BE2C (cell line): ENCODE measurements at regions not wholly inside any gene's neighbourhood (a gene's known extent, or its start where the extent isn't known, plus 50 kb on each side); places are given as distances from the start of the nearest gene placed in this dataset.

Source experiments
- DNase-seq: peaks from one replicate; pipeline ENCODE4 v3.0.0-alpha.2; 2020
- H3K27me3 ChIP-seq: fragments of 250-450 bp; sonication (Bioruptor Pico); 2 replicates; pipeline ENCODE4 v1.5.1; 2020; ENCODE audit warnings: mild to moderate bottlenecking
- H3K36me3 ChIP-seq: fragments of 250-450 bp; sonication (Bioruptor Pico); 2 replicates; pipeline ENCODE4 v1.5.1; 2020; ENCODE audit warnings: mild to moderate bottlenecking
- H3K4me1 ChIP-seq: fragments of 250-450 bp; sonication (Bioruptor Pico); 2 replicates; pipeline ENCODE4 v1.5.1; 2020
- H3K4me3 ChIP-seq: 2 replicates; pipeline ENCODE4 v1.5.1; 2011; ENCODE audit warnings: low read depth, low read length
- H3K9me3 ChIP-seq: fragments of 250-450 bp; sonication (Bioruptor Pico); 2 replicates; pipeline ENCODE4 v1.5.1; 2020
- TF ChIP-seq, protein P1 (sequence below): IDR thresholded peaks from 2 replicates; pipeline ENCODE4 v1.5.1; 2012; ENCODE audit warnings: mild to moderate bottlenecking, low read depth, low read length

DNA sequence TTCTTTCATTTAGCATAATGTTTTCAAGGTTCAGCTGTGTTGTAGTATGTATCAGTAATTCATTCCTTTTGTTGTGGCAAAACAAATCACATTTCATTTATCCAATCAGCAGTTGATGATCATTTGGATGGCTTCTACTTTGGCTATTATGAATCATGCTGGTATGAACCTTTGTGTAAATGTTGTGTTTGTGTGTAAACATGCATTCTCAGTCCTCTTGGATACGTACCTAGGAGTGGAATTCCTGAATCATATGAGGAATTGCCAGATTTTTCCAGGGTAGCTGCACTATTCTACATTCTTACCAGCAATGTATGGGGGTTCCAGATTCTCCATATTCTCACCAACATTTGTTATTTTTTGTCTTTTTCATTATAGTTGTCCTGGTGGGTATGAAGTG is 578.5 kb upstream of the MKI67 start:
- DNase-seq: no peak
- Histone ChIP-seq H3K9me3 (no peaks in the 10 kb centered on the region), H3K27me3 (no peaks in the 10 kb centered on the region), H3K4me1 (no peaks in the 10 kb centered on the region), H3K36me3 (no peaks in the 10 kb centered on the region), H3K4me3 (no peak overlapping the region)
- TF ChIP-seq, protein P1, sequence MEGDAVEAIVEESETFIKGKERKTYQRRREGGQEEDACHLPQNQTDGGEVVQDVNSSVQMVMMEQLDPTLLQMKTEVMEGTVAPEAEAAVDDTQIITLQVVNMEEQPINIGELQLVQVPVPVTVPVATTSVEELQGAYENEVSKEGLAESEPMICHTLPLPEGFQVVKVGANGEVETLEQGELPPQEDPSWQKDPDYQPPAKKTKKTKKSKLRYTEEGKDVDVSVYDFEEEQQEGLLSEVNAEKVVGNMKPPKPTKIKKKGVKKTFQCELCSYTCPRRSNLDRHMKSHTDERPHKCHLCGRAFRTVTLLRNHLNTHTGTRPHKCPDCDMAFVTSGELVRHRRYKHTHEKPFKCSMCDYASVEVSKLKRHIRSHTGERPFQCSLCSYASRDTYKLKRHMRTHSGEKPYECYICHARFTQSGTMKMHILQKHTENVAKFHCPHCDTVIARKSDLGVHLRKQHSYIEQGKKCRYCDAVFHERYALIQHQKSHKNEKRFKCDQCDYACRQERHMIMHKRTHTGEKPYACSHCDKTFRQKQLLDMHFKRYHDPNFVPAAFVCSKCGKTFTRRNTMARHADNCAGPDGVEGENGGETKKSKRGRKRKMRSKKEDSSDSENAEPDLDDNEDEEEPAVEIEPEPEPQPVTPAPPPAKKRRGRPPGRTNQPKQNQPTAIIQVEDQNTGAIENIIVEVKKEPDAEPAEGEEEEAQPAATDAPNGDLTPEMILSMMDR: no peak

DNA sequence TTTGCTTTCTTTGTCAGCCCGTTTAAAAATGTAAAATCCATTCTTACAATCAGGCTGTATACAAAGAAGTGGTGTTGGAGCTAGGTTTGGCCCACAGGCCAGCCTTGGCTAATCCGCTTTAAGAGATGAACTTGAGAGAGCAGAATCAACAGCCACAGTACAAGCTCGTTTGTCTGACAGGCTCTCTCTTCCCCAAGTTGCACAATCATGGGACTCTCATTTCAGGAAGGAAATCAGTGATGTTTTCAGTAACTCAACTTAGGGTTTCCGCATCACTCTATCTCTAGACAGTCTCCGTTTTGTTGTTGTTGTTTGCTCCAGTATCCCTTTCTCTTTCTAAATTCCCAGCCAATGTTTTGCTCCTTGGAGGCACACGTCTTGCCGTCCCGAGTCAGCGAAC is 582.0 kb upstream of the MKI67 start:
- TF ChIP-seq, protein P1: no peak
- Histone ChIP-seq H3K27me3 (no peaks in the 10 kb centered on the region), H3K36me3 (no peaks in the 10 kb centered on the region), H3K9me3 (no peaks in the 10 kb centered on the region), H3K4me3 (no peak overlapping the region), H3K4me1 (no peaks in the 10 kb centered on the region)
- no peak for DNase-seq

DNA sequence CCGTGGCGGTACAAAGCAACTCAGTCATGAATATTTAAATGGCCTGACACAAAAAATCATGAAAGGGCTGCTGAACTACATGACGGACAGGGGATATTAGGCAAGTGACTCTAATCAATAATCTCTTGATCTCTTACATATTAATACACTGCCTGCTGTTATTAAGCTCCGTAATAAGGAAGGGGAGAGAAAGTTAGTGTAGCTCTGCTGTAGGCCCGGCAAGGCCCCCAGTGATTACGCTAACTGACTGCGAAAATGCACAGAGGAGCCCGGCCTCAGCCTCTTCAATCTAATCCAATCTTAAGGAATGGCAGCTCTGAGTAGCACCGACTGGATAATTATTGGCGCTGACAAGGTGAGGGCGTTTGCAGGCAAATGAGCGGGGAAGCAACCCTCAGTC is 583.5 kb upstream of the MKI67 start:
- DNase-seq: no peak
- H3K36me3 ChIP-seq: no peaks in the 10 kb centered on the region
- no peaks in the 10 kb centered on the region for H3K4me1 ChIP-seq
- H3K27me3 ChIP-seq: no peaks in the 10 kb centered on the region
- H3K9me3 ChIP-seq: no peaks in the 10 kb centered on the region
- TF ChIP-seq, protein P1: no peak
- H3K4me3 ChIP-seq: no peak overlapping the region

DNA sequence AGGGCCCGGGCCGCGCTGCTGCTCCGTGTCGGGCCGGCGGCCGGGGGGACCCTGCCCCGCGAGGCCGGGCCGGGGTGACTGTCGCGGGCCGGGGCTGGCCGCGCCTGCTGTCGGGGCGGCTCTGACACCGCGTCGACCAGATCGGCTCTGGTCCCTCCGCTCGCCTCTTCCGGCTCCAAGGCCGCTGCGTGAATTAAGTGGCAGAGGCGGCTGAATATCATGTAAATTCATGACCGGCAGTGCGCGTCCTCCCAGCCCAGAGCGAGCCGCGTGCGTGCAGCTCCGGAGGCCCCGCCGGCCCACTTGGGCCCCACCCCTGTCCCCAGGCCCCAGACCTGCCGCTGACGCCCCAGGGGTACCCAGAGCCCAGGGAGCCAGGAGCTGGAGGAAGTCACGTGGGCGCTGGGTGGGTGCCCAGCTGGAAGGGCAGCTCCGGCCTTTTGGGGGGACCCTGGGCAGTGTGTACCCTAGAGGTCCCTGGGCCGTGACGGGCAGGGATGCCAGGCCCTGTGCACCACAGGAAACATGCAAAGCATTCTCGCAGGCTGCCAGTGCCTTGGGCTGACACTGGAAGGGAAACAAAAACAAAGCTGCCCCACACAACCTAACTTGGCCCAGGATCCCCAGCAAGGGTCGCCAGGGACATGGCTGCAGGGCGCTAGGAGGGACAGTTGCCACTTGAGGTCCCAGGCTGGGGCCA is 584.0 kb upstream of the MKI67 start:
- no peak for DNase-seq
- no peaks in the 10 kb centered on the region for H3K4me1 ChIP-seq
- no peaks in the 10 kb centered on the region for H3K27me3 ChIP-seq
- H3K4me3 ChIP-seq: no peak overlapping the region
- H3K9me3 ChIP-seq: no peaks in the 10 kb centered on the region
- no peaks in the 10 kb centered on the region for H3K36me3 ChIP-seq
- TF ChIP-seq, protein P1: no peak

DNA sequence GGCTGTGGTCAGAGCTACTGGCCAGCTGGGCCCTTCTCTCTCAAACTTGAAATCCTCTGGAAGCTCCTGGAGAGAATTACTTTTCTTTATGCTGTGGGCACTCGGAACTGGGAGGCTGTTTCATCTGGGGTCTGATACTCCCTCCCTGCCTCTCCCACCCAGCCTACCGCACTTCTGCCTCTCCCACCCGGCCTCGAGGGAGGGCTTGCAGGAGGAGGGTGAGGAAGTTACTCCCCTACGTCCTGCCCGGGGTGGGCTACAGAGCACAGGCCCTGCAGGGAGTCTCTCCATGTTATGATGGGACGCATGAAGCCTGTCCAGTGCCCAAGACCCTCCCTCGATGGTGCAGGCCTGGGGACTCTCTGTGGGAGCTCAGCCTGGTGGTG is 584.6 kb upstream of the MKI67 start:
- Histone ChIP-seq H3K36me3 (no peaks in the 10 kb centered on the region), H3K9me3 (no peaks in the 10 kb centered on the region), H3K4me1 (no peaks in the 10 kb centered on the region), H3K4me3 (no peak overlapping the region), H3K27me3 (no peaks in the 10 kb centered on the region)
- TF ChIP-seq, protein P1: no peak
- DNase-seq: no peak

DNA sequence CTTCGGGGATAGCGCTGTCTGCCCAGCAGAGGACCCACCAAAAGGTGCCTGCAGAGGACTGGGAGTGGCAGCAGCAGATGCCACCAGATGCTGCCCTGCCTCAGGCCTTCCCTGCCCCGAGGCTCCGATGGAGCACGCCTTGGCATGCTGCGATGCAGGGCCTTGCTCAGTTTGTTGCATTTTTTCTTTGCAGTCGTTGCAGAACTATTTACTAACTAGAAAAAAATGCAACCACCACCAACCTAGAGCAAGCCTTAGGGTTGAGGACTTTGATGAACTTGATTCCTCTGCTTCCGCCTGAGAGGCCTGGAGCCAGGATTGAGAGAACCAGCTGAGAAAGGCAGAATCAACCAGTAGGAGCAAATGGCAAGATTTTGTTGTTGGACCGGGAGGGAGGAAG is 585.6 kb upstream of the MKI67 start:
- H3K36me3 ChIP-seq: no peaks in the 10 kb centered on the region
- no peaks in the 10 kb centered on the region for H3K4me1 ChIP-seq
- TF ChIP-seq, protein P1: no peak
- no peaks in the 10 kb centered on the region for H3K27me3 ChIP-seq
- no peak overlapping the region for H3K4me3 ChIP-seq
- DNase-seq: no peak
- no peaks in the 10 kb centered on the region for H3K9me3 ChIP-seq
